SK-N-SH treated with all-trans-retinoic acid at 6 μM for 48 hours (cell line): ENCODE measurements at regions not wholly inside any gene's neighbourhood (a gene's known extent, or its start where the extent isn't known, plus 50 kb on each side); places are given as distances from the start of the nearest gene placed in this dataset.

Experiments used
- ATAC-seq: fragments of 200-7000 bp; cut with Tn5 transposase; 3 replicates; pipeline ENCODE4 v1.9.1; 2020; ENCODE audit warnings: mild to moderate bottlenecking, moderate library complexity
- ARNTL ChIP-seq: fragments of 450-650 bp; formaldehyde crosslinking; IDR thresholded peaks from 2 replicates; pipeline ENCODE4 v1.5.0; 2020; ENCODE audit warnings: low read depth, mild to moderate bottlenecking, moderate library complexity, borderline replicate concordance
- BACH2 ChIP-seq: fragments of 250-450 bp; sonication (Bioruptor Pico); IDR thresholded peaks from 2 replicates; pipeline ENCODE4 v1.9.0; 2021; ENCODE audit warnings: mild to moderate bottlenecking, borderline replicate concordance
- CREB5 ChIP-seq: fragments of 250-450 bp; sonication (Bioruptor Pico); IDR thresholded peaks from 2 replicates; pipeline ENCODE4 v1.5.1; 2020; ENCODE audit warnings: low read depth, mild to moderate bottlenecking, moderate library complexity
- CSDC2 ChIP-seq: fragments of 250-450 bp; sonication (Bioruptor Pico); IDR thresholded peaks from 2 replicates; pipeline ENCODE4 v1.5.0; 2020; ENCODE audit warnings: mild to moderate bottlenecking, moderate library complexity
- CSRNP3 ChIP-seq: fragments of 250-450 bp; sonication (Bioruptor Pico); IDR thresholded peaks from 2 replicates; pipeline ENCODE4 v1.5.1; 2021; ENCODE audit warnings: mild to moderate bottlenecking, moderate library complexity
- ESRRG ChIP-seq: fragments of 250-450 bp; sonication (Bioruptor Pico); IDR thresholded peaks from 2 replicates; pipeline ENCODE4 v1.6.1; 2021; ENCODE audit warnings: mild to moderate bottlenecking
- GLIS3 ChIP-seq: fragments of 250-450 bp; sonication (Bioruptor Pico); IDR thresholded peaks from 2 replicates; pipeline ENCODE4 v1.5.0; 2020; ENCODE audit warnings: mild to moderate bottlenecking, moderate library complexity
- ISL1 ChIP-seq: fragments of 250-450 bp; sonication (Bioruptor Pico); IDR thresholded peaks from 2 replicates; pipeline ENCODE4 v2.1.2; 2022; ENCODE audit warnings: mild to moderate bottlenecking, moderate library complexity
- OSR1 ChIP-seq: fragments of 250-450 bp; sonication (Bioruptor Pico); IDR thresholded peaks from 2 replicates; pipeline ENCODE4 v1.8.0; 2022; ENCODE audit warnings: moderate library complexity, mild to moderate bottlenecking, inconsistent platforms
- PATZ1 ChIP-seq: fragments of 250-450 bp; sonication (Bioruptor Pico); IDR thresholded peaks from 2 replicates; pipeline ENCODE4 v1.8.0; 2020; ENCODE audit warnings: mild to moderate bottlenecking, moderate library complexity, borderline replicate concordance
- POU6F1 ChIP-seq: fragments of 250-450 bp; sonication (Bioruptor Pico); IDR thresholded peaks from 2 replicates; pipeline ENCODE4 v1.8.0; 2021; ENCODE audit warnings: low read depth, mild to moderate bottlenecking, moderate library complexity, borderline replicate concordance
- PPARA ChIP-seq: fragments of 250-450 bp; sonication (Bioruptor Pico); IDR thresholded peaks from 2 replicates; pipeline ENCODE4 v1.5.0; 2020; ENCODE audit warnings: mild to moderate bottlenecking, borderline replicate concordance
- RARB ChIP-seq: fragments of 250-450 bp; sonication (Bioruptor Pico); IDR thresholded peaks from 2 replicates; pipeline ENCODE4 v1.8.0; 2021; ENCODE audit warnings: mild to moderate bottlenecking, moderate library complexity
- TCF4 ChIP-seq: fragments of 250-450 bp; sonication (Bioruptor Pico); IDR thresholded peaks from 2 replicates; pipeline ENCODE4 v1.8.0; 2021; ENCODE audit warnings: mild to moderate bottlenecking, moderate library complexity, borderline replicate concordance
- TSHZ2 ChIP-seq: fragments of 250-450 bp; sonication (Bioruptor Pico); IDR thresholded peaks from 2 replicates; pipeline ENCODE4 v1.5.0; 2020; ENCODE audit warnings: mild to moderate bottlenecking, moderate library complexity
- ZC3H10 ChIP-seq: fragments of 250-450 bp; sonication (Bioruptor Pico); IDR thresholded peaks from 2 replicates; pipeline ENCODE4 v1.5.1; 2021; ENCODE audit warnings: mild to moderate bottlenecking, moderate library complexity
- ZFP3 ChIP-seq: fragments of 250-450 bp; sonication (Bioruptor Pico); IDR thresholded peaks from 2 replicates; pipeline ENCODE4 v1.5.0; 2020; ENCODE audit warnings: mild to moderate bottlenecking, moderate library complexity
- ZFP30 ChIP-seq: fragments of 450-650 bp; formaldehyde crosslinking; IDR thresholded peaks from 2 replicates; pipeline ENCODE4 v1.5.0; 2022; ENCODE audit warnings: mild to moderate bottlenecking, moderate library complexity
- ZNF565 ChIP-seq: fragments of 450-650 bp; formaldehyde crosslinking; conservative IDR thresholded peaks from 2 replicates; pipeline ENCODE4 v1.5.0; 2020; ENCODE audit warnings: low read depth, mild to moderate bottlenecking, moderate library complexity
- ZNF70 ChIP-seq: fragments of 450-650 bp; formaldehyde crosslinking; IDR thresholded peaks from 2 replicates; pipeline ENCODE4 v1.5.0; 2020; ENCODE audit warnings: mild to moderate bottlenecking, moderate library complexity

- TF ChIP-seq TCF4 (CRISPR knock-in tag) = no peak
Measured at GRCh38 chr1:118339400-118340124, 154.5 kb upstream of the SPAG17 start (continued).

- no peak for TF ChIP-seq TCF4 (CRISPR knock-in tag)
- TF ChIP-seq RARB (CRISPR knock-in tag) = no peak
- TF ChIP-seq ZNF565 (CRISPR knock-in tag) = no peak
- no peak for TF ChIP-seq ZFP30
- TF ChIP-seq OSR1 (CRISPR knock-in tag) = no peak
- no peak for TF ChIP-seq ESRRG
- no peak for TF ChIP-seq GLIS3 (CRISPR knock-in tag)
- no peak for TF ChIP-seq CSDC2
- no peak for TF ChIP-seq CREB5 (CRISPR knock-in tag)
- TF ChIP-seq ZNF70 (CRISPR knock-in tag) = no peak
- no peak for TF ChIP-seq CSRNP3 (CRISPR knock-in tag)
- no peak for TF ChIP-seq PPARA
- no peak for TF ChIP-seq ZC3H10 (CRISPR knock-in tag)
- TF ChIP-seq ARNTL = no peak
- no peak for TF ChIP-seq PATZ1
- TF ChIP-seq ZFP3 = no peak
- no peak for TF ChIP-seq ISL1 (CRISPR knock-in tag)
- no peak for ATAC-seq
Measured at GRCh38 chr1:118338936-118339335, 153.9 kb upstream of the SPAG17 start.

GRCh38 chr1:118337346-118337745 lies 152.3 kb upstream of the SPAG17 start:
- ATAC-seq = no peak
- no peak for TF ChIP-seq ZC3H10 (CRISPR knock-in tag)
- no peak for TF ChIP-seq CREB5 (CRISPR knock-in tag)
- TF ChIP-seq ESRRG = no peak

- ATAC-seq = no peak
- TF ChIP-seq RARB (CRISPR knock-in tag) = no peak
- no peak for TF ChIP-seq CREB5 (CRISPR knock-in tag)
- TF ChIP-seq, all 23 proteins: peak for 0
Measured at GRCh38 chr1:118335331-118335732, 150.3 kb upstream of the SPAG17 start.

GRCh38 chr1:118334506-118334905 lies 149.5 kb upstream of the SPAG17 start:
- ATAC-seq = no peak
- TF ChIP-seq ARNTL (no peak), ISL1 (CRISPR knock-in tag) (no peak), GLIS3 (CRISPR knock-in tag) (no peak), PATZ1 (no peak), ZFP3 (no peak), PPARA (no peak), ZNF70 (CRISPR knock-in tag) (no peak), OSR1 (CRISPR knock-in tag) (no peak), BACH2 (CRISPR knock-in tag) (no peak), POU6F1 (CRISPR knock-in tag) (no peak), TSHZ2 (CRISPR knock-in tag) (no peak)
- TF ChIP-seq, all 23 proteins: peak for 0
